Islet precursor cell (in vitro differentiated cells): ENCODE measurements at regions not wholly inside any gene's neighbourhood (a gene's known extent, or its start where the extent isn't known, plus 50 kb on each side); places are given as distances from the start of the nearest gene placed in this dataset.

ENCODE experiments used
- DNase-seq: peaks from one replicate; pipeline ENCODE4 v3.0.0-alpha.2; 2018

DNA sequence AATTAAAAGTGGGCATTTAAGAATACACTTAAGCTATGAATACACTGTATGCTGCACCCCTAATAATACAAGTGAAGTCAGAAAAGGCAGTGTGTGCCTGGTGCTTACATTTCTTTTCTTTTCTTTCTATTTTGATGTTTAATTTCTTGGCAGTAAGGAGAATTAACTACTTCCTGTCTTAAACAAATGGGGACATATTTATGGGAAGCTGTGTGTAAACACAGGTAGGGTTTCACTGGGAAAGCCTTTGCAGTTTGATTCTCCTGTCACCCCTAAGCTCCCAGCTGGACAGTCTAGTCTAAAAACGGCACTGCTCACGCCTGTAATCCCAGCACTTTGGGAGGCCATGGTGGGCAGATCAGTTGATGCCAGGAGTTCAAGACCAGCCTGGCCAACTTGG is 146.0 kb downstream of the MIS18A start:
- DNase-seq: no peak

DNA sequence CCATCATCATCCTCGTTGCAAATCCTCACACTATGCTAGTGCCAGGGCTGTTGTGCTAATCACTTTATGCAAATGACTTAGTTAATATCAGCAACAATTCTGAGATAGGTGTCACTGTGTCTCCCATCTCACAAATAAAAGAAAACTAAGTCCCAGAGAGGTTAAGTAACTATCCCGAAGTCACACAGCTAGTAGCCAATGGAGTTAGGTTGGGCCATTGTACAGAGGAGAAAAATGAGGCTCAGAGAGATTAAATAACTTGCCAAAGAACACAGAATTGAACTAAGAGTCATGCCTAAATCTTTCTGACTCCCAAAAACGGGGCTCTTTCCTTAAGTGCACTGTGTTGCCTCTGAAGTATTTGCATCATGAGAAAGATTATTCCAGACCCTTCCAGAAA is 146.4 kb downstream of the MIS18A start:
- DNase-seq: no peak

DNA sequence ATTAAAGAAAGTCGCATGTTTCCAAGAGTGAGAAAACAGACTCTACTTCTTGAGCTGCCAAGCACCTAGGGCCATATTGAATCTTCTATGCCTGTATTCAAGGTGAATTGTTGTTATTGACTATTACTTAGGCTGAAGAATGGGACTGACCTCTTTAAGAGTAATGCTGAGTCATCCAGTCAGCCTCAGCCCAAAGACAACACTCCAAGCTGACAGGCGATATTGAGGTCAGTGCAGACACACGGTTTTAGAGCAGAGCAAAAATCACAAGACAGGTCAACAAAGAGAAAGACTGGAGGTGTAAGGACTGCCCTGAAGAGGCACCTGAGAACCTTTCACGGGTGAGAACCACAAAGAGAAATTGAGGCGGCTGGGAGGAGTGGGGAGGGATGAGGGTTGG is 146.9 kb downstream of the MIS18A start:
- DNase-seq: peak; percentile 63

- no peak for DNase-seq
Observed at GRCh38 chr21:32131164-32131563, 147.7 kb downstream of the MIS18A start.

DNA sequence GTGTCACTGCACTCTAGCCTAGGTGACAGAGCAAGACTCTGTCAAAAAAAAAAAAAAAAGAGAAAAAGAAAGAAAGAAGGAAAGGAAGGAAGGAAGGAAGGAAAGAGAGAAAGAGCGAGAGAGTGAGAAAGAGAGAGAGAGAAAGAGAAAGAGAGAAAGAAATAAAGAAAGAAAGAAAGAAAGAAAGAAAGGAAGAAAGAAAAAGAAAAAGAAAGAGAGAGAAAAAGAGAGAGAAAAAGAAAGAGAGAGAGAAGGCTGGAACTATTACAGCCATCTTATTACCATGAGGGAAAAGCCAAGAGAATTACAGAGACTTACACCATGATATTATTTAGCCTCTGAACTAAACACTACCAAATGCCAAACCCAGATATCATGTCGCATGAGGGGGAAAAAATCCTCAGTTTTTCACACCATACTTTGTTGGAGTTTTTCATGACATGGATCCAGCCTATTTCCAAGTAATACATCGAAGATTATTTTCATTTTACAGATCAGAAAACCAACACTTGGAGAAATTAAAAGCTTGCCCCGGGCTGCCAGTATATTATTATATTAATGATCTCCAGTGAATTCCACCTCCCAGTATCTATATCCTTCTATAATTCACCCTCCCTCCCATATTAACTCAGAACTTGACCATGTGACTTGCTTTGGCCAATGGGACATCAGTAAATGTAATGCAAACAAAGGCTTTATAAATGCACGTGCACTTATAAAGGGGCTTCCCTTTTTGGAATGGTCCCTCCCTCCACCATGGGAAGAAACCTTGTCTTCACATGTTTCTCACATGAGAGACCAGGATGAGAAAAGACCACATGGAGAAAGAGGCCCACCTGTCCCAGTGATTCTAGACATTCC is 148.6 kb downstream of the MIS18A start:
- DNase-seq: no peak

DNA sequence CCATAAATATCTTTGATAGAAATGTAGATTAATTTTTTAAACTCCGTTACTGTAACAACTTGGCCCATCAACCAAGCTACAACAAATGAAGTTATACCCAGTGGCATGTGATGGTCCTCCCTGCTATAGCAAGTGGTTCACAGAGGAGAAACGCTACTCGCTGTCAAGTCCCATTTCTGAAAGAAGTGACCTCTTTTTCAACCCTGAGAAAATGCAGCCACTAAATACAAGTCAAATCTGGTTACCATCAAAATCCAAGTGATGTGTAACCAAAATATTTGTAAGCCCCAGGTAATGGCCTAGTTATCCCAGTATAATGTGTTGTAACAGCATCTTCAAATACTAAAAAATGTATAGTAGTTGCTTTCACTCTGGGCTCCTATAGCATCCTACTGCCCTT is 151.8 kb downstream of the MIS18A start:
- no peak for DNase-seq

DNA sequence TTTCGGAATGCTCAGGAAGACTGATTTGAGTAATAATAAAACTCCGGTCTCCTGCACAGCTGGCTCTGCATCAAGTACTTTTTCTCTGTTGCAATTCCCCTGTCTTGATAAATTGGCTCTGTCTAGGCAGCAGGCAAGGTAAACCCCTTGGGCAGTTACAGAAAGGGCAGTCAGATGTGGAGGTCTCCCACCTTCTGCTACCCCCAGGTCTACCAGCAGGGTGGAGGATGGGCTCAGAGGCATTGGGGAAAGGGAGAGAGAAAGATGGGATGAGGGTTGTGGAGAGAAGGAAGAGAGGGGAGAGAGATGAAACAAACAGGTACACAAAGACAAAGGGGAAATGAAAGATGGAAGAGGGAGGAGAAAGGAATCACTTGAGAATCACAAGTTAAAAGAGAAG is 156.8 kb downstream of the MIS18A start:
- DNase-seq: no peak

- no peak for DNase-seq
Observed at GRCh38 chr21:32120230-32120629, 158.6 kb downstream of the MIS18A start.

DNA sequence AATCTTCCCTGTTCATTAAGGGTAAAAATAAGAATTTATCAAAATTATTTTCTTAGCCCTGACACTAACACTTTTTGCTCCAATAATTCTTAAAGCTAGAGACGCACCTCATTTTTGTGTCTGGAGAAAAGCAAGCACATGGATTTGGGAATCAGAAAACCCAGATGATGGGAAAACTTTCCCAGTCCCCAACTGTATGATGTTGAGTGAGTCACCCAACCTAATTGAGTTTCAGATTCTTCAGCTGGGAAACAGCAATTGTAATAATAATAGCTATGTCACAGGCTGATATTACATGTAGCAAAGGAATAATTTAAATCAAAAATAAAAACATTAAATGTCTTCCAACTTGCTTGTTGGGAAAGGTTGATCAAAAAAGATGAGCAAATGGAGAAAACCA is 159.0 kb downstream of the MIS18A start:
- no peak for DNase-seq

GRCh38 chr21:32119389-32119788 is 159.5 kb downstream of the MIS18A start:
- no peak for DNase-seq

- DNase-seq: no peak
Observed at GRCh38 chr21:32114419-32115035, 164.3 kb downstream of the MIS18A start.

- DNase-seq: no peak
Observed at GRCh38 chr21:32113486-32113885, 165.4 kb downstream of the MIS18A start.

GRCh38 chr21:32112195-32112594 is 166.7 kb downstream of the MIS18A start:
- DNase-seq: no peak

DNA sequence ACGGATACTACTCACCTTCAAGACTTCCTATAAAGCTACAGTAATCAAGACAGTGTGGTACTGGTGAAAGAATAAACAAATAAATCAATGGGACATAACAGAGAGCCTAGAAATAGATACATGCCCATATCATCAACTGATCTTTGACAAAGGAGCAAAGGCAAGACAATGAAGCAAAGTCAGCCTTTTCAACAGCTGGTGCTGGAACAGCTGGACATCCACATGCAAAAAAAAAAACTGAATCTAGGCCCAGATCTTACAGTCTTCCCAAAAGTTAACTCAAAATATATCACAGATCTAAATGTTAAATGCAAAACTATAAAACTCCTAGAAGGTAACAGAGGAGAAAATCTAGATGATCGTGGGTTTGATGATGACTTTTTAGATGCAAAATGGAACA is 170.3 kb downstream of the MIS18A start:
- DNase-seq: no peak

- no peak for DNase-seq
Observed at GRCh38 chr21:32103361-32103760, 175.5 kb downstream of the MIS18A start.

DNA sequence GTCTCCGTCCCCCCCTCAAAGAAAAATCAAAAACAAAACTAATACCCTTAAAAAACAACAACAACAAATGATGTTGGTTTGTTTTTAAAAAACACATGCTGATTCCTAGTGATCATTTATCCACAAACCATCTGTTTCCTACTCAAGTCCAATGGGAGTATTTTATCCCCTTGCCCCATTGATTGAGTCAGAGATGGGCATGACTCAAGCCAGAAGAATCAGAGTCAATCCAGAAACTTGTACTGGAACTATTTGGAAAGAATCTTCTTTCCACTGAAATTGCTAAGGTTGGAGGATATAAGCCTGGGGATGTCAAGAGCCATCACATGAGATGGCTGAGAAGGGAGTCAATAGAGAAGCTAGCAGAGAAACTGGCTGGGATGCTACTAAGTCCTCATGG is 176.4 kb downstream of the MIS18A start:
- DNase-seq: no peak

DNA sequence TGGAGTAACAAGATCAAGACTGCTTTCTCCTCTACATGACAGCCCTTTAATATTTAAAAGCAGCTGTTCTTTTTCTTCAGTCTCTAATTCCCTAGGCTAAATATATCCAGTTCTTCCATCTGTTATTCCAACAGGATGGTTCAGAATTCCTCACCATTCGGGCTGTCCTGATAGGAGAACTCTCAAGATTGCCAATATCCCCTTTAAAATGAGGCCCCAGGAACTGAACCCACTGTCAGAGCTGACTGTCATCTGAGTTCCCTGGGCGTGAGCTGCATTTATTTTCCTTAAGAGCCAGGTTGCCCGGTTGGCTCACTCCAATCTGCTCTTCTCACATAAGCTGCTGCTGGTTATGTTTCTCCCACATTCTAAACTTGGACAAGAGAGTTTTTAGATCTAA is 177.6 kb downstream of the MIS18A start:
- no peak for DNase-seq

DNA sequence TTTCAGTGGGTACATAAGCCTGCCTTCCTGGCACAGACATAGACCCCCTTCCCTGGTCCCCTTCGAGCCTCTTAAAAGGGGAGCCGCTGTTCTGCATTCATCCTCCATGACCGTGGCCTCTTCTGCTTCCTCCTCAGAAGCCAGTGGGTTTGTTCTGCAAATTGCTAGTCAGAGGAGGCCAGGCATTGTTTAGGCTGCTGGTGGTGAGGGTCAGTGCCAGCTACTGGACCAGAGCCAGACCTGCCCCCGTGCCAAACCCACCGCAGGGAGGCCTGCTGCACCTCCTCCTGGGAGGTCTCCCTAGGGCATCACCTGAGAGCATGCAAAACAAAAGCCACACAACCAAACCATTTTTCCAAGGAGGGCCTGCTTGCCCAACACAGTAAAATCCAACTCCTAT is 178.4 kb downstream of the MIS18A start:
- no peak for DNase-seq

- no peak for DNase-seq
Observed at GRCh38 chr21:32099812-32100416, 178.9 kb downstream of the MIS18A start.

DNA sequence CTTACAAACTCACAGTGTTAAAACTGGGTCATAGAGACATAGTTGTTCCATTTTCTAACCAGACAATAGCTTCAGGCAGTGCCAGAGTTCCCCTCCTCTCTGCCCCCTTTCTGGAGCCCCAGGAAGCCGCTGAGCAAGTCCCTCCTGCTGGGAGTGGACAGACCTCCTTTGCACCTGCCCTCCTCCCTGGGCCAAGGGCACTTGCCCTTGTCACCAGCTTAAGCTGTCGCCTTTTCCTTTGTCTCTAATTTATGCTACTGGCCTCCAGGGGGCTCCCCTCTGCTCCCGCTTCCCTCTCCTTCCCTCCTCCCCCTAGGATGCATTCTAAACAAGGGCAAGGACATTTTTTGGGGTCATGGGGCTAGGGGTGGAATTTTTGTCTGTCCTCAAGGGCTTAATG is 182.4 kb downstream of the MIS18A start:
- peak; percentile 71 for DNase-seq

GRCh38 chr21:32094804-32095203 is 184.0 kb downstream of the MIS18A start:
- DNase-seq: peak; percentile 12

DNA sequence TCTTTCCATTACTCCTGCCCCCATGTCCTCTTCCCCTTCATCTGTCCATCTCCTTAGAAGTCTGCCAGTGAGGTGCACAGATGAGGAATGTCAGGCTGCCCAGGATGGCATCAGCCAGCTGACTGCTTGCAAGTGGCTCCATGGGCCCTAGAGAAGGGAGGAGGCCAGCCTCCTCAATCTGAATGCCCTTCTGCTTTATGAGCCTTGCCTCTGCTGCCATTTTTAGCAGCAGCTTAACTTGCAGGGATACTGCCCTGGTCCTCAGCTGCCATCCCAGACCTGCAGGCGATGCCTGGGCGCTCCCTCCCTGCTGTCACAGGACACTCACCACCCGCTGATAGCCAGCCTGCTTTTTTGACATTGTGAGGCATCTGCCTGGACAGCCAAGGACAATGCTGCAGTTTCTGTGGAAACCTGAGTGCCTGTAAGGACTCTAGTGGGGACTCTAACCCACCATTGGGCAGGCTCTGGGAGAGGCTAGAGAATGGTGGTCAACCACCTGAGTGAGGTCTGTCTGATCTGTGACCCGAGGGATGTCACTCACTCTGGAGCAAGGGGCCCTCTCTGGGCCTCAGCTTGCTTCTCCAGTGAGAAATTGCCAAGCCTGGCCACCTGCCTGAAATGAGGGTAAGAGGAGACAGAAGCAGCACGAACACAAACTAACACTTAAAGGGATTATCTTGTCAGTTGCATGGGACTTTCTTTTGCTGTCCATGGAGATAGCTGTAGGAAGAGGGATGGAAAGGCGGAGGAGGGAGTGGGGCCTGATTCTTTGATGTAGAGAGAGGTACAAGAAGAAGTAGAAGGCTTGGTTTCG is 185.0 kb downstream of the MIS18A start:
- peak; percentile 41 for DNase-seq

DNA sequence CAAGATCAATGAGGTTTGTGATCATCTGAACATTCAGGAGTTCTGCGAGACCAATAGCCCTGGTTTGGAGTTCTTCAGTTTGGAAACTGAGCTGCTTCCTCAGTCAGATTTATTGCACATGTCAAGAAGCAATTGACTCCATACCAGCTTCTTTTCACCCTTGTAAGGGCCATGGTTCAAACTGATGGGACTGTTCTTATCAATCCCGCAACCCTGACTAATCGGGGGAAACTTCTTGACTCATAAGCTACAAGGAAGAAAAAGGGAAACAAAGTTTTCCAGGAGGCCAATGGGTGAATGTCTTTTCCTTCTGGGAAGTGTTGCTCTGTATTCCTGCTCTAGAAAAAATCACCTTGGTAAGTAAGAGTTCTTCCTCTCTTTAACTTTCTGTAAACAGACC is 187.9 kb downstream of the MIS18A start:
- peak; percentile 7 for DNase-seq
